GM23338 (cell line): ENCODE measurements at regions not wholly inside any gene's neighbourhood (a gene's known extent, or its start where the extent isn't known, plus 50 kb on each side); places are given as distances from the start of the nearest gene placed in this dataset.

Source experiments
- ATAC-seq: fragments of 200-7000 bp; cut with Tn5 transposase; 3 replicates; pipeline ENCODE4 v1.9.1; 2020
- DNase-seq: peaks from one replicate; pipeline ENCODE4 v3.0.0-alpha.2; 2015; ENCODE audit warnings: low spot score
- H2AFZ ChIP-seq: fragments of 200-600 bp; sonication (generic); 2 replicates; pipeline ENCODE4 v1.8.0; 2016; ENCODE audit warnings: antibody characterized with exemption, mild to moderate bottlenecking, moderate library complexity
- H3F3A ChIP-seq: fragments of 200-600 bp; sonication (generic); replicated peaks from 2 replicates; pipeline ENCODE4 v1.8.0; 2017; ENCODE audit warnings: antibody characterized with exemption, mixed run types, low read depth
- H3K27ac ChIP-seq: fragments of 200-600 bp; sonication (generic); 2 replicates; pipeline ENCODE4 v1.6.1; 2016; ENCODE audit warnings: low read depth
- H3K27me3 ChIP-seq: fragments of 200-600 bp; sonication (generic); 2 replicates; pipeline ENCODE4 v1.8.0; 2016; ENCODE audit warnings: mild to moderate bottlenecking, mixed run types, moderate library complexity; ENCODE audit not compliant: insufficient read depth
- H3K36me3 ChIP-seq: fragments of 200-600 bp; sonication (generic); 2 replicates; pipeline ENCODE4 v1.8.0; 2016; ENCODE audit warnings: mild to moderate bottlenecking; ENCODE audit not compliant: insufficient read depth
- H3K4me1 ChIP-seq: fragments of 200-600 bp; sonication (generic); 2 replicates; pipeline ENCODE4 v1.8.0; 2016; ENCODE audit warnings: mild to moderate bottlenecking, moderate library complexity; ENCODE audit not compliant: insufficient read depth
- H3K4me2 ChIP-seq: fragments of 200-600 bp; sonication (generic); 2 replicates; pipeline ENCODE4 v1.7.1; 2017; ENCODE audit warnings: mixed run types
- H3K4me3 ChIP-seq: fragments of 200-600 bp; sonication (generic); 2 replicates; pipeline ENCODE4 v1.6.1; 2016; ENCODE audit warnings: mixed run types
- H3K79me2 ChIP-seq: fragments of 200-600 bp; sonication (generic); replicated peaks from 2 replicates; pipeline ENCODE4 v1.8.0; 2017; ENCODE audit warnings: mild to moderate bottlenecking; ENCODE audit not compliant: insufficient read depth
- H3K9me2 ChIP-seq: fragments of 200-600 bp; sonication (generic); 2 replicates; pipeline ENCODE4 v1.8.0; 2017; ENCODE audit not compliant: insufficient read depth
- H4K20me1 ChIP-seq: fragments of 200-600 bp; sonication (generic); replicated peaks from 2 replicates; pipeline ENCODE4 v1.8.0; 2017; ENCODE audit warnings: mild to moderate bottlenecking; ENCODE audit not compliant: insufficient read depth
- H3K27ac Mint-ChIP-seq: 2 replicates; pipeline ENCODE4 v1.8.0; 2020; ENCODE audit warnings: inconsistent platforms, mild to moderate bottlenecking, moderate library complexity, mixed read lengths
- H3K27me3 Mint-ChIP-seq: 3 replicates; pipeline ENCODE4 v1.8.0; 2022; ENCODE audit warnings: low read depth, mild to moderate bottlenecking, moderate library complexity, mixed read lengths, inconsistent platforms; ENCODE audit not compliant: insufficient read depth, poor library complexity
- H3K36me3 Mint-ChIP-seq: 3 replicates; pipeline ENCODE4 v1.8.0; 2021; ENCODE audit warnings: low read depth, mild to moderate bottlenecking, inconsistent platforms, moderate library complexity, mixed read lengths
- H3K4me1 Mint-ChIP-seq: 3 replicates; pipeline ENCODE4 v1.8.0; 2020; ENCODE audit warnings: mild to moderate bottlenecking, inconsistent platforms, mixed read lengths
- H3K4me3 Mint-ChIP-seq: 3 replicates; pipeline ENCODE4 v1.8.0; 2021; ENCODE audit warnings: moderate library complexity, mild to moderate bottlenecking, inconsistent platforms, mixed read lengths
- H3K9me3 Mint-ChIP-seq: 3 replicates; pipeline ENCODE4 v1.8.0; 2020; ENCODE audit warnings: moderate library complexity, mild to moderate bottlenecking, inconsistent platforms, mixed read lengths
- CREB1 ChIP-seq: fragments of 250-450 bp; sonication (Bioruptor Pico); IDR thresholded peaks from 2 replicates; pipeline ENCODE4 v1.5.0; 2020; ENCODE audit warnings: low read depth, mild to moderate bottlenecking, moderate library complexity
- ETS1 ChIP-seq: IDR thresholded peaks from 2 replicates; pipeline ENCODE4 v1.6.1; 2016; ENCODE audit warnings: antibody characterized with exemption
- EZH2 ChIP-seq: fragments of 200-600 bp; sonication (generic); IDR thresholded peaks from one replicate; pipeline ENCODE4 v1.8.0; 2017; ENCODE audit warnings: antibody characterized with exemption, mild to moderate bottlenecking, low read depth; ENCODE audit not compliant: unreplicated experiment
- EZH2phosphoT487 ChIP-seq: fragments of 200-600 bp; sonication (generic); IDR thresholded peaks from one replicate; pipeline ENCODE4 v1.8.1; 2018; ENCODE audit warnings: antibody characterized with exemption; ENCODE audit not compliant: unreplicated experiment
- JUNB ChIP-seq: IDR thresholded peaks from one replicate; pipeline ENCODE4 v1.6.1; 2016; ENCODE audit warnings: antibody characterized with exemption; ENCODE audit not compliant: unreplicated experiment
- NANOG ChIP-seq: IDR thresholded peaks from 2 replicates; pipeline ENCODE4 v1.6.1; 2016; ENCODE audit warnings: antibody characterized with exemption, borderline replicate concordance
- POLR2AphosphoS5 ChIP-seq: IDR thresholded peaks from 2 replicates; pipeline ENCODE4 v1.6.1; 2016; ENCODE audit warnings: antibody characterized with exemption, low read depth
- STAT1 ChIP-seq: IDR thresholded peaks from one replicate; pipeline ENCODE4 v1.6.1; 2016; ENCODE audit warnings: antibody characterized with exemption; ENCODE audit not compliant: unreplicated experiment
- ZNF114 ChIP-seq: fragments of 250-450 bp; sonication (Bioruptor Pico); IDR thresholded peaks from 2 replicates; pipeline ENCODE4 v1.5.0; 2020; ENCODE audit warnings: mild to moderate bottlenecking, moderate library complexity
- ZNF331 ChIP-seq: fragments of 250-450 bp; sonication (Bioruptor Pico); IDR thresholded peaks from 2 replicates; pipeline ENCODE4 v1.5.0; 2020; ENCODE audit warnings: low read depth, mild to moderate bottlenecking, moderate library complexity
- ZNF462 ChIP-seq: fragments of 250-450 bp; sonication (Bioruptor Pico); IDR thresholded peaks from 2 replicates; pipeline ENCODE4 v1.5.0; 2020; ENCODE audit warnings: mild to moderate bottlenecking, moderate library complexity
- TF ChIP-seq, protein P1 (sequence below): IDR thresholded peaks from one replicate; pipeline ENCODE4 v1.6.1; 2018; ENCODE audit warnings: antibody characterized with exemption; ENCODE audit not compliant: unreplicated experiment
- TF ChIP-seq, protein P2 (sequence below), 2 experiments: fragments of 200-600 bp in 1 of 2; sonication (generic) in 1 of 2; conservative IDR thresholded peaks; 2 replicates each; pipeline versions ENCODE4 v1.5.1 to v1.6.1; 2016 to 2017; ENCODE audit warnings: antibody characterized with exemption in 2 of 2, low read depth in 2 of 2, mild to moderate bottlenecking in 2 of 2, moderate library complexity in 1 of 2

DNA sequence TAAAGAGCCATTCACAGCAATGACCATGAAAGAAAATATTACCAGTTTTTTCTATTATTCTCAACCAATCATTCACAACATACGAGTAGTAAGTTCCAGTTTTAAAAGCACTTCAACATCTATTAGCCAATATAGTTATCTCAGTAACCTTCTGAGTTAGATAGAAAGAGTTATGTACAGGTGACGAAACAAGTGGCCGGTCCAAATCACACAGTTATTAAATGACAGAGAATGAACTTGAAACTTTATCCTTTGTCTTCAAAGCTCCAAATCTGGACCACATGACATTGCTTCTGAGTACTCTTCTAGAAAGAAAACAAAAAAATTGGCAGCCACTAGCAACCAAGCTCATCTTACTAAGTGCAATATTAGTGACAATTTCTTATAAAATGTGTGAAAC lies 393.8 kb downstream of the OMA1 start:
- Mint-ChIP-seq H3K36me3 (no peaks in the 10 kb centered on the region; the same call in 2 of the 3 replicates), H3K4me3 (no peak overlapping the region), H3K9me3 (peaks cover 4% of the 10 kb centered on the region; the same call in 1 of the 3 replicates), H3K4me1 (peaks cover 5% of the 10 kb centered on the region), H3K27me3 (no peaks in the 10 kb centered on the region), H3K27ac (no peak overlapping the region)
- no peaks in the 10 kb centered on the region for H3K36me3 ChIP-seq
- no peak overlapping the region for H3K4me3 ChIP-seq
- H3K79me2 ChIP-seq = no peaks in the 10 kb centered on the region
- no peak overlapping the region for H3K4me2 ChIP-seq
- DNase-seq (no peak), ATAC-seq (no peak)
- no peaks in the 10 kb centered on the region for H3K27me3 ChIP-seq
- no peaks in the 10 kb centered on the region for H3F3A ChIP-seq
- TF ChIP-seq, protein P1, sequence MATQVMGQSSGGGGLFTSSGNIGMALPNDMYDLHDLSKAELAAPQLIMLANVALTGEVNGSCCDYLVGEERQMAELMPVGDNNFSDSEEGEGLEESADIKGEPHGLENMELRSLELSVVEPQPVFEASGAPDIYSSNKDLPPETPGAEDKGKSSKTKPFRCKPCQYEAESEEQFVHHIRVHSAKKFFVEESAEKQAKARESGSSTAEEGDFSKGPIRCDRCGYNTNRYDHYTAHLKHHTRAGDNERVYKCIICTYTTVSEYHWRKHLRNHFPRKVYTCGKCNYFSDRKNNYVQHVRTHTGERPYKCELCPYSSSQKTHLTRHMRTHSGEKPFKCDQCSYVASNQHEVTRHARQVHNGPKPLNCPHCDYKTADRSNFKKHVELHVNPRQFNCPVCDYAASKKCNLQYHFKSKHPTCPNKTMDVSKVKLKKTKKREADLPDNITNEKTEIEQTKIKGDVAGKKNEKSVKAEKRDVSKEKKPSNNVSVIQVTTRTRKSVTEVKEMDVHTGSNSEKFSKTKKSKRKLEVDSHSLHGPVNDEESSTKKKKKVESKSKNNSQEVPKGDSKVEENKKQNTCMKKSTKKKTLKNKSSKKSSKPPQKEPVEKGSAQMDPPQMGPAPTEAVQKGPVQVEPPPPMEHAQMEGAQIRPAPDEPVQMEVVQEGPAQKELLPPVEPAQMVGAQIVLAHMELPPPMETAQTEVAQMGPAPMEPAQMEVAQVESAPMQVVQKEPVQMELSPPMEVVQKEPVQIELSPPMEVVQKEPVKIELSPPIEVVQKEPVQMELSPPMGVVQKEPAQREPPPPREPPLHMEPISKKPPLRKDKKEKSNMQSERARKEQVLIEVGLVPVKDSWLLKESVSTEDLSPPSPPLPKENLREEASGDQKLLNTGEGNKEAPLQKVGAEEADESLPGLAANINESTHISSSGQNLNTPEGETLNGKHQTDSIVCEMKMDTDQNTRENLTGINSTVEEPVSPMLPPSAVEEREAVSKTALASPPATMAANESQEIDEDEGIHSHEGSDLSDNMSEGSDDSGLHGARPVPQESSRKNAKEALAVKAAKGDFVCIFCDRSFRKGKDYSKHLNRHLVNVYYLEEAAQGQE = no peak
- TF ChIP-seq ZNF331 (CRISPR knock-in tag) (no peak), ZNF114 (CRISPR knock-in tag) (no peak), POLR2AphosphoS5 (no peak), EZH2phosphoT487 (no peak), CREB1 (CRISPR knock-in tag) (no peak), STAT1 (no peak), EZH2 (no peak), ZNF462 (no peak), JUNB (no peak), ETS1 (no peak), NANOG (no peak)
- TF ChIP-seq, protein P2, sequence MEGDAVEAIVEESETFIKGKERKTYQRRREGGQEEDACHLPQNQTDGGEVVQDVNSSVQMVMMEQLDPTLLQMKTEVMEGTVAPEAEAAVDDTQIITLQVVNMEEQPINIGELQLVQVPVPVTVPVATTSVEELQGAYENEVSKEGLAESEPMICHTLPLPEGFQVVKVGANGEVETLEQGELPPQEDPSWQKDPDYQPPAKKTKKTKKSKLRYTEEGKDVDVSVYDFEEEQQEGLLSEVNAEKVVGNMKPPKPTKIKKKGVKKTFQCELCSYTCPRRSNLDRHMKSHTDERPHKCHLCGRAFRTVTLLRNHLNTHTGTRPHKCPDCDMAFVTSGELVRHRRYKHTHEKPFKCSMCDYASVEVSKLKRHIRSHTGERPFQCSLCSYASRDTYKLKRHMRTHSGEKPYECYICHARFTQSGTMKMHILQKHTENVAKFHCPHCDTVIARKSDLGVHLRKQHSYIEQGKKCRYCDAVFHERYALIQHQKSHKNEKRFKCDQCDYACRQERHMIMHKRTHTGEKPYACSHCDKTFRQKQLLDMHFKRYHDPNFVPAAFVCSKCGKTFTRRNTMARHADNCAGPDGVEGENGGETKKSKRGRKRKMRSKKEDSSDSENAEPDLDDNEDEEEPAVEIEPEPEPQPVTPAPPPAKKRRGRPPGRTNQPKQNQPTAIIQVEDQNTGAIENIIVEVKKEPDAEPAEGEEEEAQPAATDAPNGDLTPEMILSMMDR (conservative IDR thresholded peaks at IDR 0.05; ENCODE audit: low read depth in 2 of 2) = no peak
- H2AFZ ChIP-seq = no peak overlapping the region
- H4K20me1 ChIP-seq = no peaks in the 10 kb centered on the region
- peaks cover 12% of the 10 kb centered on the region for H3K4me1 ChIP-seq
- 0 out of 2 replicates have a peak, but pooled peaks cover 4% of the 10 kb centered on the region for H3K9me2 ChIP-seq
- no peak overlapping the region for H3K27ac ChIP-seq
